NOMO-1 (cell line): ENCODE measurements at regions not wholly inside any gene's neighbourhood (a gene's known extent, or its start where the extent isn't known, plus 50 kb on each side); places are given as distances from the start of the nearest gene placed in this dataset.

Experiments
- DNase-seq, 2 experiments: peaks; one replicate each; lab custom pipeline; 2025; ENCODE audit not compliant: unreplicated experiment in 2 of 2; lab: John Stamatoyannopoulos, UW

- DNase-seq = no peak
Measured at GRCh38 chr2:176658708-176659107, 389.5 kb downstream of the MTX2 start.

DNA sequence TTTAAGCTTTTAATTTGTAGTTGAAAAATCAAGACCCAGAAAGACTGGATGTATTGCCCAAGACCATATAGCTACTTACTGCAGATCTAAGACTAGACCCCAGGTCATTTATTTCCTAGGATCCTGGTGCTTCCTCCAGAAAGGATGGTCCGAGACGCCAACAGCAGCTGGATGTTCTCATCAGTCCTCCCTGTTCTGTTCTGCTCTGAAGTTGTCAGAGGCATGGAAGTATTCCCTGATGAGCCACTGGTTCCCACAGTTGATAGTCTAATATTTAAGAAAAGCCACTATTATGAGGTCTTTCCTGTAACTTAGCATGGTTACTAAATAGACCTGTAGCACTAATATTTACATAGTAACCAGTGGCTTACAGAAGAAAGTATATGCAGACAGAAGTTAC, 393.5 kb downstream of the MTX2 start:
- no peak for DNase-seq

DNA sequence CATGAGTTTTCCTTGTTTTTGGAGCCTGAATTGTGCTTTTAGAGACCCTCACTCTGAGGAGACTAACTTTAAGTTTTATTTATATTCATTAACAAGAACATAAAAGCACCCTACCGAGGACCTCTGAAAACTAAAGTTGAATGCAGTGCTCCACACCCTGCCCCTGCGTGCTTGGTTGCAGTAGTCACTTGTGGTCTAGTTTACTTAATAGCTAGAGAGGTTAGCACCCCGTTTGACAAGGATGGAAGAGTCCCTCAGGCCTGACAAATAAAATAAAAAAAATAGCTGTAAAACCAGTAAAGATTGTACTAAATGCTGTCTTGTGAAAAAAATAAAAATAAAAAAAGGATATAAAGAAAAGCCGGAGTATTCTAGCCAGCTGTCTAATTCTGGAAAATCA, 395.2 kb downstream of the MTX2 start:
- no peak for DNase-seq

DNA sequence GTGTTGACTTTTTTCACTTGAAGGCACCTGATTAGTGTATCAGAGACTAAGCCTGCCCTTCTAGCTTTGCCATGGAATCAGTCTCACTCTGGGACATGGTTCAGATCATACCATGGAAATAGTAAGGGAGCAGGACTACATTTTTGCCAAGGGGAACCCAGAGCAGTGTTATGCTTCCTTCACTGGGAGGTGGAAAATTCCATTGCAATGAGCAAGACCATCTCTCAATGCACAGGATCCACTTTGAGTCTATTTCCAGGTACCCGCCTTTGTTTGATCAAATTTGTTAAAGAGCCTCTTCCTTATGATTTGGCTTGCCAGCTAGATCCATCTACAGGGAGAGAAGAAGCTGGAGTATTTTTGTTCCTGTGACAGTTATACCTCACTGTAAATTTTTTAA, 395.8 kb downstream of the MTX2 start:
- DNase-seq = no peak

GRCh38 chr2:176668912-176669311, 399.7 kb downstream of the MTX2 start:
- no peak for DNase-seq

GRCh38 chr2:176669398-176670174, 400.3 kb downstream of the MTX2 start:
- no peak for DNase-seq

- DNase-seq = no peak
Measured at GRCh38 chr2:176675271-176675949, 406.2 kb downstream of the MTX2 start.

- no peak for DNase-seq
Measured at GRCh38 chr2:176677746-176678265, 408.6 kb downstream of the MTX2 start.

DNA sequence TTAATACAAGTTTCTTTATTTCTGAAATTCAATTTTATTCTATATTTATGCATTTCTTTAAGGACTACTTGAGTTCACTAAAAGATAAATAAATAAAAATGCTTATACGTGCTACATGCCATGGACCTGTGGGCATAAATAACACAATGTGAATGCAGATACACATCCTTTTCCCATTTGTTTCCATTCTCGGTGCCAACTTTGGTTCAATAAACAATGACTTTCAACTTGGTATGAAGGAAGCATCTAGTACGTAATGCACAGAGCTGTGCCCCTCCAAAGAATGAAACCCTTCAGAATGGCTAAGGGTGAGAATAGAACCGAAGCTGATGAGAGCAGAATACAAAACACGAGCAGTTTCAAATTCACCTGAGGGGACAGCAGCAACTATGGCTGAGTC, 409.3 kb downstream of the MTX2 start:
- no peak for DNase-seq

- DNase-seq = no peak
Measured at GRCh38 chr2:176679061-176679669, 409.9 kb downstream of the MTX2 start.

DNA sequence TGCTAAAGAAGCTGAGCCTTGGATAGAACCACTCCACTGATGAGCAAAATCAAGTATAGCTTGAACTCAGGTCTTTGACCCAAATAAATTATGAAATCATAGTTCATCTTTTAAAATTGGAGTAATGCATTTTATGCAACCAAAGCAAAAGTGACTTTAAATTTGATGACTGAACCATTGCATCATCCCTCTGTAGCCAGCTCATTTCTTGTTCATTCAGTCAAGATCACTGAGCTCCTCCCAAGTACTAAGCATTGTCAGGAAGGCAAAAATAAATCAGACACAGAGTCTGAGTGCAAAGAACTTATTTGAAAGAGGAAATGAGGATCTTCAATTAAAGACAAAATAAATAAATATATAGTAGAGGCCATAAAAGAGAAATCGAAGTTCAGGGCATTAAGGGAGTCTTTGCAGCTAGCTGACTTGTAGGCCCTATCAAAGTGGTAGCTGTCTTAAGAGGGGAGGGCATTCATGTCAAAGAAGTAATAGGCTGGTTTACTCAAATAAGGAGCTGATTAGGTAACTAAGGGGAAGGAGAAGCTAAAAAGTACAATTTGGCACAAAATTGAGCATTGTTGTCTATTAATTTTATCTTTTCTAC, 411.8 kb downstream of the MTX2 start:
- DNase-seq = no peak

DNA sequence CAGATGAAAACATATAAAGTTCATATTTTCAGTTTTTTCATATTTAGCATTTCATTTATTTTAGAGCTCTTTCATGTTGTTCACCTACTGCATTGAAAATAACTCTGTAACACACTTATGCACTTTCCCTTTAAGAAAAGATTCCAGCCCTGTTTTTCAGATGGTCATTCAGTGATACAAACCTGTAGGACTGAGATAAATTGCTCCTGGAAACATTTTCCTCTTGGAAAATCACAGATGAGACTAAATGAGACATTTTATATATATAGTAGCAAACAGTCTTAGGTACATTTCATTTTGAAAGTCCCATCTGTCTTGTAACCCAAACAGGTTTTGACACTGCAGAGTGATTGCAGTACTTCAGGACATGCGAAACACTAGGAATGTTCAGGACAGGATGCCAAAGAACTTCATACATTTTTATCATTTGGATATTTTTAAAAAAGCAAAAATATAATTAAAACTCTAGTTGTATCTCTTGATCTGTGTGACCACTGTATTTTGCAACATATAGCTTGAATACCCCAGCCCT, 412.4 kb downstream of the MTX2 start:
- no peak for DNase-seq

GRCh38 chr2:176682278-176682677, 413.0 kb downstream of the MTX2 start:
- DNase-seq = no peak

GRCh38 chr2:176683618-176684111, 414.4 kb downstream of the MTX2 start:
- DNase-seq = no peak

DNA sequence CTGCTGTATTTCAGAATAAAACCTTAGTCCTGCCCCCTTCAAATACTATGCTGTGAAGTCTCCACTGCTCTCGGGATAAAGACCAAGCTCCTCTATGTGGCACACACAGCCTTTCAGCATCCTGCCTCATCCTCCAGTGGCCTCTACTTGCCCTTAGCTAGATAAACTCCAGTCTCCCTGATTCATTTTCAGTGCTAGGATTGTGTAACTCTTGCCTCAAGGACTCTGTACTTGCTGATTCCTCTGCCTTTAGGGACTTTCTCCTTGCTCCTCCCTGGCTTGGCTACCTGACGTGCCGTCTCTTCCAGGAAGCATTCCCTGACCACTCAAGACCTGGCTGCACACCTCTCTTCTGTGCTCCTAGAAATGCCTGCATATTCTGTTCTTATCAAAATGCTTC, 416.7 kb downstream of the MTX2 start:
- DNase-seq = no peak

GRCh38 chr2:176686328-176686727, 417.1 kb downstream of the MTX2 start:
- no peak for DNase-seq

DNA sequence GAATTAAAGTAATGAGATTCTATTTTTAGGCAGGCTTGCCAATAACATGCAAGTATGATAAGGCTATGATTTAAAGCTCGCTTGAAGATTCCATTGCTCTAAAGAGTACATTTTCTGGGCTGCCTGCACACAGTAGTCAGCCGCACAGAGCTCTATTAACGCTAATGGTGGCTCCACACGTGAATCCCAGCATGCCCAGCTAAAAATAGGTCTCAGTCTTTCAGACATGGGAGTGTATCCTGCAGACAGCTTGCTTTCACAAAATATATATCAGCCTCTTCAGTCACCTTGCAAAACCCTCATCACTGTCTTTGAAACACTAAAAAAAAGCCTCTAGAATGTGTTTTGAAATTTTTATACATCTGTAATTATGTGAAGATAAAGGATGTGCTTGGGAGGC, 418.1 kb downstream of the MTX2 start:
- no peak for DNase-seq

GRCh38 chr2:176687944-176688343, 418.7 kb downstream of the MTX2 start:
- DNase-seq = no peak

- no peak for DNase-seq
Measured at GRCh38 chr2:176689711-176690110, 420.5 kb downstream of the MTX2 start.

- no peak for DNase-seq
Measured at GRCh38 chr2:176691471-176691870, 422.2 kb downstream of the MTX2 start.

GRCh38 chr2:176692533-176692932, 423.3 kb downstream of the MTX2 start:
- no peak for DNase-seq
